ENCODE measurements at regions not wholly inside any gene's neighbourhood (a gene's known extent, or its start where the extent isn't known, plus 50 kb on each side); places are given as distances from the start of the nearest gene placed in this dataset.

- no peak for DNase-seq
These were observed 237.4 kb downstream of the CYP26B1 start for GRCh38 chr2:71910277-71910676.

DNA sequence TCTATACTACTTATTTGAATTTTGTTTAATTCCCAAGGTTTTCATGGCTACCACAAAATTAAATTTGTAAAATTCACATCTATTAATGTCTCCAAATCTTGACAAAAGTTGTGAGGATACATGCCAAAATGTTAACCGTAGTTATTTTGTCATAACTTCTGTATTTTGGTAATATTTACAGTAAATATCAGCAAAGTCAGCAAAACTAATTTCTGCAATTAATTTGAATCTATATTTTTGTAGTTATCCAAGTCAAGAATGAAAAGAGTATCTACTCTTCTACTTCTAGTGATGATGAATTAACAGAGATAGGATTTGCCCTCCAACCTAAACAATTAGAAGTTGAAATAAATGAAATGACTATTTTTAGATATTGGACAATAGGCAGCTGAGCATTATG lies 238.9 kb downstream of the CYP26B1 start:
- DNase-seq = no peak

GRCh38 chr2:71907503-71907902 lies 240.2 kb downstream of the CYP26B1 start:
- no peak for DNase-seq

GRCh38 chr2:71906357-71906973 lies 241.2 kb downstream of the CYP26B1 start:
- DNase-seq = no peak

- DNase-seq = no peak
These were observed 242.5 kb downstream of the CYP26B1 start for GRCh38 chr2:71905205-71905604.

DNA sequence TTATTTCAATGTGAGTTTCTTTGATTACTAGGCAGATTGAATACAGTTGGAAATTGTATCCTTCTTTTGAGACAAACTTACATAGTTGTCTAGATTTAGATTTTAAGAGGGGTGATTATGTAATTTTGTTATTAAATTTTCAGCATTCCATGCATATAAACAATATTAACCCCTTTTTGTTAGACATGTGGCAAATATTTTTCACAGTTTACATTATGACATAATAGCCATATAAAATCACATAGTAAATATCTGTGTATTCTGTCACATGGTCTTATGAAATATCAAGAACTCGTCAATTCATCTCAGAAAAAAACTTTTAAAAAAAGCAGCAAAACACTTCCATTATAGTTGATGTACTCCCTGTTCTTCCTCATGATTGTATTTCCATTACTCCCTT lies 243.8 kb downstream of the CYP26B1 start:
- DNase-seq = no peak

- DNase-seq = no peak
These were observed 246.2 kb downstream of the CYP26B1 start for GRCh38 chr2:71901466-71901865.

DNA sequence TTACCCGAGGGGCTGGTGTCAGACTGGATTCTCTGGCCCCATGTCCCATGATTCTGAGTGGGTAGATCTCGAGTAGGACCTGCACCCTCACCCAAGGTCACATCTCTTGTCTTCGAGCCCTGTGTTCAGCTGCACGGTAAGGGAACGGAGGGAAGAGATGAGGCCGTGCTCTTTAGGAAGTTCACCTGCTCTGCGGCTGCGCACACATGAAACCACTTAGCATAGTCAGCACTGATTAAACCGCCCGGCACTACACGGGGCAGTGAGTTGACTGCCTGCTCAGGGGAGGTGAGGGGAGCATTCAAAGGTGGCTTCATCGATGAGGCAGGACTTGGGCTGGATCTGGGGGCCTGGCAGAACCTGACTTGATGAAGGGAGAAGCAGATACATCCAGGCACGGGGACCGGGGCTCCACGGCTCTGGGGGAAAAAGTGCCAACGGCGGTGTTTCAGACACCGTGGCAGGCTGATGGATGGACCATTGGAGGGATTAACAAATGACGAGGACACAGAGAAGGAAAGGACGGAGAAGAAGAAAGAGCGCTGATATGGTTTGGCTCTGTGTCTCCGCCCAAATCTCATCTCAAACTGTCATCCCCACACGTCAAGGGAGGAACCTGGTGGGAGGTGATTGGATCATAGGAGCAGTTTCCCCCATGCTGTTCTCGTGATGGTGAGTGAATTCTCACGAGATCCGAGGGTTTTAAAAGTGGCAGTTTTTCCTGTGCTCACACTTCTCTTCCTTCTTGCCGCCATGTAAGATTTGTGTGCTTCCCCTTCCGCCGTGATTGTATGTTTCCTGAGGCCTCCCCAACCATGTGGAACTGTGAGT lies 248.6 kb downstream of the CYP26B1 start:
- DNase-seq = no peak

DNA sequence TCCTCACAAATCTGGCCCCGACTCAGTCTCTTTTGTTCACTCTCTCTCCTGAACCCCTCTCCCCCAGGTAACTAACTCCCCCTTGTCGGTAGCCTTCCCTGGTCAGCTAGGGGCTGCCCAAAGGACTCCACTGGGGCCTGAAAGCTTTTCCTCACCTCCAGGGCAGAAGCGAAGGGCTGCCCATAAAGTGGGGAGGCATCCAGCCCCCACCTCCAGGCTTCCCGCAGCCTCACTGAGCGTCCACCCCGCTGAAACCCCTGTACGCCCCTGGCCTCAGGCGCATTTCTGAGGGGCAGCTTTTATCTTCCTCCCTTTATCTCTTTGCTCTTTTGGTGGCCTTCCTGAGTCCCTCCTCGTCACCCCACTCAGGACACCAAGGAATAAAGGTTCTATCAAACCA lies 249.3 kb downstream of the CYP26B1 start:
- DNase-seq = no peak

GRCh38 chr2:71897836-71898235 lies 249.8 kb downstream of the CYP26B1 start:
- peak; percentile 11 for DNase-seq

DNA sequence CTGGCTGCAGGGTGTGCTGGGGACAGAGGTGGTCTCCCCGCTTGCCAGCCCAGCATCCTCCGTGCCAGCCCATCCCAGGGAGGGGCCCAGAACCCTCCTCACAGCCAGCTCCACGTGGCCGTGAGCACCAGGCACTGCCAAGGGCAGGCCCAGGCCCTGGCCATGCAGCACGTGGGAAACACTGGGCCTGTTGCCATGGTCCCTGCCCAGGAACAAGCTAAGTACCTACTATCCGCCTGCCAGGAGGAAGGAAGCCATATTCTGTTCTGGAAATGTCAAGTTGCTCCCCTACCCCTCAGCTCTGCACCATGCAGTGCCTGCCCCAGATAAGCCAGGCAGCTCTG lies 250.6 kb downstream of the CYP26B1 start:
- DNase-seq = no peak

GRCh38 chr2:71896385-71897136 lies 251.1 kb downstream of the CYP26B1 start:
- peak; percentile 43 for DNase-seq

- DNase-seq = no peak
These were observed 252.1 kb downstream of the CYP26B1 start for GRCh38 chr2:71895320-71896161.

GRCh38 chr2:71894261-71894660 lies 253.4 kb downstream of the CYP26B1 start:
- DNase-seq = no peak

DNA sequence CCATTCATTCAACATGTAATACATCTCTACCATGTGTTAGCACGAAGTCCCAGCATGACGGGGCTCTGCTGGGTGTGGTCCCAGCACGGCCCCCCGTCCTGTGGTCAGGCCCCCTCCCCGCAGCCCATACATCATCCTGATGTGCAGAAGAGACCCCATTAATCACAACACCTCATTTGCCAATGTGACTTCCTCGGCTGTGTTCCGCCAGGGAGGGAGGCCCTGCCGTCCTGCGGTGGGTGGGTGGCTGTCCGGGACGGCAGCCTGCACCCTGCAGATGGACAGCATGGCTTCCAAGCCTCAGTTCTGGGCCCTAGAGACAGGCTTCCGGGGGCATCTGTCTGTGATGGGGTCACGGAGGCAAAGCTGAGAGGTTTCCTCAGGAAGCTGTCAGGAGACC lies 254.0 kb downstream of the CYP26B1 start:
- no peak for DNase-seq

GRCh38 chr2:71892896-71893295 lies 254.8 kb downstream of the CYP26B1 start:
- no peak for DNase-seq

GRCh38 chr2:71892423-71892730 lies 255.3 kb downstream of the CYP26B1 start:
- DNase-seq = no peak

DNA sequence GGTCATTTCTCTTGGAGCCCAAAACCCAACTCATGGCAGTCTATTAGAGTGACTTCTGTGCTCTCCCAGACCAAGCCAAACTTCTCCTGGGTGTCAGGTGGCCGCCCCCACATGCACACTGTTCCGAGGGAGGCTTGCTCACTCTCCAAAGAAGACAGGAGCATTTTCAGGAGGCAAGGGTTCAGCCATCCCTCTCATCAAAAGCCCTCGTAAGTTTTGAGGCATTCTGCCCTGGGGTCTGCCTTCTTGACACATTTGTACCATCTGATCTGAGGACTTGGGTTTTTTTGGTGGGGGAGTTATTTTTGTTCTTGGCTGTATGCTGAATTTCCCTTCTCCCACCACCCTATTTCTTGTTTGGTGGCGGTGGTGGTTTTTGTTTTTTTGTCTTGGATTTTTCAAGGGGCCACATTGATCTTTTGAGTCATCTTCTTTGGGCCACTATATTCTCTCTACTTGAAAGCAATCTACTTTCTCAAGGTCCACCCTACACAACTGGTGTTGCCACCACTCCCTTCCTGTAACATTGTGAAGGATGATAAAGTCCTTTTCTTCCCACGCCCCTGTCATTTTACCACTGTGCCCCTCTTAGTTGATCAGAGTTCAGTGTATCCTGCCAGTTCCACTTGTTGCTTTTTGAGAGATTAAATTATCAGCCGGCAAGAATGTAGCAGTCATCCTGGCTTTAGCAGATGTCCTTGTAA lies 255.8 kb downstream of the CYP26B1 start:
- DNase-seq = no peak

DNA sequence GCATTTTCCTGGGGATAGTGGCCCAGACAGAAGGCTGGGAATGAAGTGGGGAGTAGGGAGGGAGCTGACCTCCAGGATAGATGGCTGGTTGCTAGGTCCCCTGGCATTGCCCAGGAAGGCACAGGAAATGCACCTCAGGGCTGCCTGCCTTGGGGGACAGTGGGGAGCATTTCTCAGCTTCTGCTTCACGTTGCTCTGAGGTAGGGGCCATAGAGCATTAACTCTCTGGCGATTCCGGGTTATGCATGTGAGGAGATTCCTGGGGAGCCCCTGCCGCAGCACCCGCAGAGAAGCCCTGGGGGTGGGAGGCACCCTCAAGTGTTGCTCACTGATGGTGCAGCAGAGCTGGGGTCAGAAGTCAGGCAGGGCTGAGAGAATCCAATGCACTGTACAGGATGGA lies 256.5 kb downstream of the CYP26B1 start:
- DNase-seq = no peak

GRCh38 chr2:71889759-71890684 lies 257.6 kb downstream of the CYP26B1 start:
- no peak for DNase-seq

- DNase-seq = no peak
These were observed 258.8 kb downstream of the CYP26B1 start for GRCh38 chr2:71888751-71889445.
